Upper lobe of left lung (tissue), 4 donors: ENCODE measurements at regions not wholly inside any gene's neighbourhood (a gene's known extent, or its start where the extent isn't known, plus 50 kb on each side); places are given as distances from the start of the nearest gene placed in this dataset.

Experiments
- POLR2A ChIP-seq, 4 donors: fragments of 450-650 bp; IDR thresholded peaks; one replicate each; pipeline ENCODE4 v1.5.1; 2016 to 2017; ENCODE audit warnings: antibody characterized with exemption in 4 of 4, mild to moderate bottlenecking in 2 of 4
- POLR2AphosphoS5 ChIP-seq, 2 donors: sonication (generic); formaldehyde crosslinking; IDR thresholded peaks; one replicate each; pipeline ENCODE4 v1.5.1; 2017; ENCODE audit warnings: antibody characterized with exemption in 2 of 2
- TF ChIP-seq, protein P1 (sequence below), 6 experiments: fragments of 450-650 bp in 4 of 6; fragments of 200-600 bp in 2 of 6; sonication (generic) in 2 of 6; IDR thresholded peaks; one replicate each; pipeline ENCODE4 v1.5.1; 2016 to 2019; ENCODE audit warnings: antibody characterized with exemption in 6 of 6

- TF ChIP-seq POLR2AphosphoS5 (IDR thresholded peaks at IDR 0.05) (no peak), POLR2A (IDR thresholded peaks at IDR 0.05) (no peak)
- TF ChIP-seq, protein P1, sequence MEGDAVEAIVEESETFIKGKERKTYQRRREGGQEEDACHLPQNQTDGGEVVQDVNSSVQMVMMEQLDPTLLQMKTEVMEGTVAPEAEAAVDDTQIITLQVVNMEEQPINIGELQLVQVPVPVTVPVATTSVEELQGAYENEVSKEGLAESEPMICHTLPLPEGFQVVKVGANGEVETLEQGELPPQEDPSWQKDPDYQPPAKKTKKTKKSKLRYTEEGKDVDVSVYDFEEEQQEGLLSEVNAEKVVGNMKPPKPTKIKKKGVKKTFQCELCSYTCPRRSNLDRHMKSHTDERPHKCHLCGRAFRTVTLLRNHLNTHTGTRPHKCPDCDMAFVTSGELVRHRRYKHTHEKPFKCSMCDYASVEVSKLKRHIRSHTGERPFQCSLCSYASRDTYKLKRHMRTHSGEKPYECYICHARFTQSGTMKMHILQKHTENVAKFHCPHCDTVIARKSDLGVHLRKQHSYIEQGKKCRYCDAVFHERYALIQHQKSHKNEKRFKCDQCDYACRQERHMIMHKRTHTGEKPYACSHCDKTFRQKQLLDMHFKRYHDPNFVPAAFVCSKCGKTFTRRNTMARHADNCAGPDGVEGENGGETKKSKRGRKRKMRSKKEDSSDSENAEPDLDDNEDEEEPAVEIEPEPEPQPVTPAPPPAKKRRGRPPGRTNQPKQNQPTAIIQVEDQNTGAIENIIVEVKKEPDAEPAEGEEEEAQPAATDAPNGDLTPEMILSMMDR (IDR thresholded peaks at IDR 0.05), result no peak
These were observed 376.1 kb downstream of the IRS1 start for GRCh38 chr2:226423498-226423960.
